ENCODE measurements at regions not wholly inside any gene's neighbourhood (a gene's known extent, or its start where the extent isn't known, plus 50 kb on each side); places are given as distances from the start of the nearest gene placed in this dataset.

DNA sequence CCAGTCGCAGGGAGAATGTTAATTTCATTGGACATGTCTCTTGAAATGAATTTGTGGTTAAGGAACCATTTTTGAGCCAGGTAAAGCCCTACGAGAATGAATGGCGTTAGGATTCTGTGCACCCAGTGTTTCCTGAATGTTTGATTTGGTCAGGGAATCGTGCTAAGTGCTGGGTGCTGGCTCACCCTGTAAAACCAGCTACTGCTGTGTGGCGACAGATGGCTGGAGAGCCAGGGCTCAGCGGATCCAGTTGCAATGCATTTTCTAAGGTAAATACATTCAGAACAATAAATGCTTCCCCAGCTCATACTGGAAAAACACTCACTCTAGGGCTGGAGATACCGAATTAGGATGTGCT, 355.5 kb downstream of the GLRX3 start:
- TF ChIP-seq, protein P1, sequence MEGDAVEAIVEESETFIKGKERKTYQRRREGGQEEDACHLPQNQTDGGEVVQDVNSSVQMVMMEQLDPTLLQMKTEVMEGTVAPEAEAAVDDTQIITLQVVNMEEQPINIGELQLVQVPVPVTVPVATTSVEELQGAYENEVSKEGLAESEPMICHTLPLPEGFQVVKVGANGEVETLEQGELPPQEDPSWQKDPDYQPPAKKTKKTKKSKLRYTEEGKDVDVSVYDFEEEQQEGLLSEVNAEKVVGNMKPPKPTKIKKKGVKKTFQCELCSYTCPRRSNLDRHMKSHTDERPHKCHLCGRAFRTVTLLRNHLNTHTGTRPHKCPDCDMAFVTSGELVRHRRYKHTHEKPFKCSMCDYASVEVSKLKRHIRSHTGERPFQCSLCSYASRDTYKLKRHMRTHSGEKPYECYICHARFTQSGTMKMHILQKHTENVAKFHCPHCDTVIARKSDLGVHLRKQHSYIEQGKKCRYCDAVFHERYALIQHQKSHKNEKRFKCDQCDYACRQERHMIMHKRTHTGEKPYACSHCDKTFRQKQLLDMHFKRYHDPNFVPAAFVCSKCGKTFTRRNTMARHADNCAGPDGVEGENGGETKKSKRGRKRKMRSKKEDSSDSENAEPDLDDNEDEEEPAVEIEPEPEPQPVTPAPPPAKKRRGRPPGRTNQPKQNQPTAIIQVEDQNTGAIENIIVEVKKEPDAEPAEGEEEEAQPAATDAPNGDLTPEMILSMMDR (IDR thresholded peaks at IDR 0.05), result no peak
- TF ChIP-seq POLR2AphosphoS5 (IDR thresholded peaks at IDR 0.05) (no peak), EP300 (IDR thresholded peaks at IDR 0.05; ENCODE audit: low read depth) (no peak), POLR2A (IDR thresholded peaks at IDR 0.05) (no peak)
- no peaks in the 10 kb centered on the region for H3K36me3 ChIP-seq
- in situ Hi-C loops (cut with MboI; ENCODE audit: low pct_ligation_motif_present in 1 of 4, low pct_unique_long_range_greater_than_20kb in 1 of 4, low sequenced_read_pairs in 3 of 4), result no loop called here
- H3K4me3 ChIP-seq, result no peak overlapping the region
- intact Hi-C loops (cut with DNase I; ENCODE audit: low total_unique reads), result no loop called here
- no peaks in the 10 kb centered on the region for H3K4me1 ChIP-seq
- H3K27me3 ChIP-seq, result no peaks in the 10 kb centered on the region
- DNase-seq, result no peak
- H3K9me3 ChIP-seq, result no peaks in the 10 kb centered on the region
- no peak overlapping the region for H3K27ac ChIP-seq
- 13 to 45% methylated on average over 3 to 7 of the region's 7 CpGs for WGBS, 2 donors (ENCODE audit: low coverage in 1 of 2)

DNA sequence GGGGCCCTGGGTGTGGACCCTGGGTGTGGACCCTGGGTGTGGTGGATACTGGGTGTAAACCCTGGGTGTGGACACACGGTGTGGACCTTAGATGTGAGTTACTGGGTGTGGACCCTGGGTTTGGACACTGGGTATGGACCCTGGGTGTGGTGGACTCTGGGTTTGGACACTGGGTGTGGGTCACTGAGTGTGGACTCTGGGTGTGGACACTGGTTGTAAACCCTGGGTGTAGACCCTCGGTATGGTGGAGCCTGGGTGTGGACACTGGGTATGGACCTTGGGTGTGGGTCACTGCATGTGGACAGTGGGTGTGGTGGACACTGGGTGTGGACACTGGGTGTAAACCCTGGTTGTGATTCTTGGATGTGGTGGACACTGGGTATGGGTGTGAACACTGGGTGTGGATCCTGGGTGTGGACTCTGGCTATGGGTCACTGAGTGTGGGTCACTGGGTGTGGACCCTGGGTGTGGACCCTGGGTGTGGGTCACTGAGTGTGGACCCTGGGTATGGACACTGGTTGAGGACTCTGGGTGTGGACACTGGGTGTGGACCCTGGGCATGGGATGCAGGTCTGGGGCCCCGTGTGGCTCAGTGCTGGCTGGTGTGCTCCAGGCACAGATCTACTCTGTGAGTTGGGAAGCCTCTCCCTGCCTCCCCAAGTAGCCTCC, 356.2 kb downstream of the GLRX3 start:
- Histone ChIP-seq H3K4me3 (no peak overlapping the region), H3K36me3 (no peaks in the 10 kb centered on the region), H3K27ac (no peak overlapping the region), H3K27me3 (no peaks in the 10 kb centered on the region), H3K9me3 (no peaks in the 10 kb centered on the region), H3K4me1 (no peaks in the 10 kb centered on the region)
- no peak for DNase-seq
- WGBS, 2 donors (ENCODE audit: low coverage in 1 of 2), result 50% methylated on average over 1 to 3 of the region's 3 CpGs
- intact Hi-C loops (cut with DNase I; ENCODE audit: low total_unique reads), result no loop called here
- in situ Hi-C loops (cut with MboI; ENCODE audit: low pct_ligation_motif_present in 1 of 4, low pct_unique_long_range_greater_than_20kb in 1 of 4, low sequenced_read_pairs in 3 of 4), result no loop called here
- no peak for TF ChIP-seq EP300 (IDR thresholded peaks at IDR 0.05; ENCODE audit: low read depth)
- TF ChIP-seq, protein P1 (IDR thresholded peaks at IDR 0.05), result no peak
- TF ChIP-seq POLR2AphosphoS5 (IDR thresholded peaks at IDR 0.05), result no peak
- TF ChIP-seq POLR2A (IDR thresholded peaks at IDR 0.05), result no peak

DNA sequence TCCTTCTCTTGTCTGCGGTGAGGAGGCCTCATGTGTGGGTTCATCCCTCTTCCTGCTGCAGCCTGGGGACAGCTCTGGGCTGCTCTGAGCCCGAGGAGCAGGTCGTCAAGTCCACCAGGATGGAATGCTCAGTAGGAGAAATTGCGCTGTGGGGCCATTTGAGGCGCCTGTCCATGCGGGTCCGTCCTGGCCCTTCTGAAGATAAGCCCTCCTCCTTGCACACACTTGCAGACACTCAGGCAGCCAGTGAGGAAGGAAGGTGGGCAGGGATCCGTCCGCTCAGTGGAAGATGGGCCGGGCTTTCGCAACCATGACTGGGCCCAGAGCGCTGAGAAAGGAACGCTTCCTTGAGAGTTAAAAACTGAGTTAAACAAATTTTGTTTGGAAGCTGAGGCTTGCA, 356.8 kb downstream of the GLRX3 start:
- TF ChIP-seq EP300 (IDR thresholded peaks at IDR 0.05; ENCODE audit: low read depth), result no peak
- no peak for TF ChIP-seq POLR2AphosphoS5 (IDR thresholded peaks at IDR 0.05)
- TF ChIP-seq, protein P1 (IDR thresholded peaks at IDR 0.05), result no peak
- no peak for TF ChIP-seq POLR2A (IDR thresholded peaks at IDR 0.05)
- H3K27me3 ChIP-seq, result no peaks in the 10 kb centered on the region
- no peak for DNase-seq
- in situ Hi-C loops (cut with MboI; ENCODE audit: low pct_ligation_motif_present in 1 of 4, low pct_unique_long_range_greater_than_20kb in 1 of 4, low sequenced_read_pairs in 3 of 4), result no loop called here
- no peak overlapping the region for H3K4me3 ChIP-seq
- no peaks in the 10 kb centered on the region for H3K36me3 ChIP-seq
- no peak overlapping the region for H3K27ac ChIP-seq
- no peaks in the 10 kb centered on the region for H3K9me3 ChIP-seq
- WGBS, 2 donors (ENCODE audit: low coverage in 1 of 2), result 80 to 81% methylated on average over 1 to 13 of the region's 13 CpGs
- intact Hi-C loops (cut with DNase I; ENCODE audit: low total_unique reads), result no loop called here
- no peaks in the 10 kb centered on the region for H3K4me1 ChIP-seq

DNA sequence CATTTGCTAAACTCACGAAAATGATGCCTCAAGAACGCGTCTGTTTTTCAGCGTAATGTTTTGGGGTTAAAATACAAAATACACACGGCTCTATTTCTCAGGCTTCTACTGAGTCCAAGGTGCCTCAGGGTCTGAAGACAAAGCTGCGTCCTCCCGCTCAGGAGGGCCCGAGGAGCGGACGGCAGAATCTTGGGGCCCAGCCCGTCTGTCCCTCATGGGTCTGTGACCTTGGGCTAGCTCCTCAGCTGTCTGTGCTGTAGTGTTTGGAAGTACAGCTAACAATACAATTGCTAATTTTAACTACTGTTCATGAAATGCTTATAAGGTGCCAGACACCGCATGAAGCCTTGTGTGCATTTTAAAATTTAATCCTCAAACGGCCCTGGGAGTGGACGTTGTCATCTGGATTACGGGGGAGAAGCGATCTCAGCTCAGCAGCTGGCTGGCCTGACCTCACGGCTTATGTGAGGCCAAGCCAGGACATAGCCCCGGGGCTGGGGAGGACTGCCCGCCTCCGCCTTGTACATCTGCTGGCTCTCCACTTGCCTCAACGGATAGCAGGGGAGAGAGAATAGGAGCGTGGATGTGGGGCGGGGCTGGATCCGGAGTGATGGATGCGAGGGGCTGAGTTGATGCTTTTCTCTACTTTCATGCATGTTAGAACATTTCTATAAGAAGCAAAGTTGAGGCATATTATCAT, 357.4 kb downstream of the GLRX3 start:
- intact Hi-C loops (cut with DNase I; ENCODE audit: low total_unique reads), result no loop called here
- 75 to 95% methylated on average over 4 to 25 of the region's 25 CpGs for WGBS, 2 donors (ENCODE audit: low coverage in 1 of 2)
- TF ChIP-seq POLR2A (IDR thresholded peaks at IDR 0.05), result no peak

More for the DNA sequence above, 357.4 kb downstream of the GLRX3 start:
- H3K36me3 ChIP-seq, result no peaks in the 10 kb centered on the region
- H3K9me3 ChIP-seq, result no peaks in the 10 kb centered on the region
- H3K27ac ChIP-seq, result no peak overlapping the region
- in situ Hi-C loops (cut with MboI; ENCODE audit: low pct_ligation_motif_present in 1 of 4, low pct_unique_long_range_greater_than_20kb in 1 of 4, low sequenced_read_pairs in 3 of 4), result no loop called here
- DNase-seq, result no peak
- no peaks in the 10 kb centered on the region for H3K27me3 ChIP-seq
- no peak overlapping the region for H3K4me3 ChIP-seq
- H3K4me1 ChIP-seq, result no peaks in the 10 kb centered on the region
